ENCODE measurements at regions not wholly inside any gene's neighbourhood (a gene's known extent, or its start where the extent isn't known, plus 50 kb on each side); places are given as distances from the start of the nearest gene placed in this dataset.
A peak's percentile ranks its signal among the peaks of the same experiment; 100 is the strongest.

- DNase-seq (ENCODE audit: low read depth) = no peak
- no peak for TF ChIP-seq CTCF (IDR thresholded peaks at IDR 0.05; ENCODE audit: insufficient read depth, low read depth, low read length)
- no peak overlapping the region for H3K4me3 ChIP-seq (ENCODE audit: low read depth, low read length)
These were observed 972.1 kb downstream of the JRKL start for GRCh38 chr11:97361812-97362378.

GRCh38 chr11:97363331-97363730, 973.5 kb downstream of the JRKL start:
- no peak for TF ChIP-seq CTCF (IDR thresholded peaks at IDR 0.05; ENCODE audit: insufficient read depth, low read depth, low read length)
- no peak for DNase-seq (ENCODE audit: low read depth)
- no peak overlapping the region for H3K4me3 ChIP-seq (ENCODE audit: low read depth, low read length)

GRCh38 chr11:97364047-97364446, 974.2 kb downstream of the JRKL start:
- no peak for TF ChIP-seq CTCF (IDR thresholded peaks at IDR 0.05; ENCODE audit: insufficient read depth, low read depth, low read length)
- H3K4me3 ChIP-seq (ENCODE audit: low read depth, low read length) = no peak overlapping the region
- peak; percentile 12 for DNase-seq (ENCODE audit: low read depth)

DNA sequence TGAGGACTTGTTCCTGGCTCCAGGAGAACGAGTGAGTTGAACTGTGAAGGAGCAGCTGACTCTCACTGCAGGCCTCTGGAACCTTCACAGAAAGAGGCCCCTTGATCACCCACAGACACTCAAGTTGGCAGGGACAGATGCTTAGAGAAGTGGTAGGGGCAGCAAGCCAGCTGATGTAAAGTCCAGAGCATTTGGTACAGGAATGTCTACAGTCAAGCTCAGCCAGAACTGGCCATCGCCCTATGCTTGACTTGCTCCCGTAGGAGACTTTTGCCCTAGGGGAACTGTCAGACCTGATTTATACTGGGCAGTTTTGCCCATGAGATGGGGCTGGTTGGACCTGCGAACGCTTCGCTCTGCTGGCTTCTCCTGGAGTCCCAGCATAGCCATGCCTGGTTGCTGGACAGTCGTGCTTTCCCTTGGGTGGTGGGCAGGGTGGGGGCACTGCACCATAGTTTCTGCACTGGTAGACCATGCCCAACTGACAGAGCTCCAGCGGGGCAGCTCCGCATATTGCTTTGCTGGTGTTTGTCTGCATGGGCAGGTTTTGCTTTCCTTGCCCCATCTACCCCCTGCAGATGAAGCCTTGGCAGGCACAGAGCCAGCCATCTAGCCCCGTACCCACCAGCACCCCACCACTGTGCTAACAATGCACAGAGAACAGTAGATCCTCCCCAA, 977.7 kb downstream of the JRKL start:
- TF ChIP-seq CTCF (IDR thresholded peaks at IDR 0.05; ENCODE audit: insufficient read depth, low read depth, low read length) = no peak
- no peak overlapping the region for H3K4me3 ChIP-seq (ENCODE audit: low read depth, low read length)
- DNase-seq (ENCODE audit: low read depth) = no peak

DNA sequence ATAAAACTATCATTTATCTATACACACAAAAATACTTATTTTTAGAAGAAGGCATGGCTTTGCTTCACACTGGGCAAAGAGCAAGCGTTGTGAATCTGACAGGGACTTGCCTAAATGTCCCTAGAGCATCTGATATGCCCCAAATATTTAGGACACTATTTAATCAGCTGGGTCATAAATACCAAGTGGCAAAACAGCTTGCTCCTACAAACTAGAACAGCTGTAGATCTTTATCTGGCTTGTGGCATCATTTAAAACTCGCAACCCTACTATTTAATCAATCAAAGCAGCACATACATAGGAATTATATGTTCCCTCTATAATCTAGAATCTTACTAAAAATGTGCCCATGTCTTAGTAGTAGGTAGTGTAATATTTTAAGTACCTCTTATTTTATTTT, 999.5 kb downstream of the JRKL start:
- no peak for TF ChIP-seq CTCF (IDR thresholded peaks at IDR 0.05; ENCODE audit: insufficient read depth, low read depth, low read length)
- H3K4me3 ChIP-seq (ENCODE audit: low read depth, low read length) = no peak overlapping the region
- DNase-seq (ENCODE audit: low read depth) = no peak

DNA sequence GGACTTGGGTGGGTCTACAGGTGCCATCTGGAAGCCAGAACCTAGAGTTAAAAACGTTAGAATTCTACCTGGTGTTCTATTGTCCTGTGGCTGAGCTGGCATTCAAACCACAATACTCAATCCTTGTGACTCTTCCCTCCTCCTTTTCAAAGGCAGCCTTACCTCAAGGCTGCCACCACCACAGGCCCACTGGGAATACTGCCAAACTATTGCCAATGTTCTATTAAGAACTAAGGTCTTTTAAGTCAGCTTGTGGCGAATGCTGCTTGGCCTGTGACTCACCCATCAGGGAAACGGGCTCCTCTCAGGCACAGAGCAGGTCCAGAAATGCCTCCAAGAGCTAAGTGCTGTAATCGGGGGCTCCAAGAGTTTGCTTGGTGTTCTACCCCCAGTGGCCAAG, 1008.4 kb downstream of the JRKL start:
- H3K4me3 ChIP-seq (ENCODE audit: low read depth, low read length) = no peak overlapping the region
- DNase-seq (ENCODE audit: low read depth) = no peak
- TF ChIP-seq CTCF (IDR thresholded peaks at IDR 0.05; ENCODE audit: insufficient read depth, low read depth, low read length) = no peak

- TF ChIP-seq CTCF (IDR thresholded peaks at IDR 0.05; ENCODE audit: insufficient read depth, low read depth, low read length) = no peak
- DNase-seq (ENCODE audit: low read depth) = no peak
- H3K4me3 ChIP-seq (ENCODE audit: low read depth, low read length) = no peak overlapping the region
These were observed 1019.3 kb downstream of the JRKL start for GRCh38 chr11:97409141-97409540.

All from fibroblast of villous mesenchyme (primary cell).